ENCODE measurements at regions not wholly inside any gene's neighbourhood (a gene's known extent, or its start where the extent isn't known, plus 50 kb on each side); places are given as distances from the start of the nearest gene placed in this dataset.
A peak's percentile ranks its signal among the peaks of the same experiment; 100 is the strongest.

DNA sequence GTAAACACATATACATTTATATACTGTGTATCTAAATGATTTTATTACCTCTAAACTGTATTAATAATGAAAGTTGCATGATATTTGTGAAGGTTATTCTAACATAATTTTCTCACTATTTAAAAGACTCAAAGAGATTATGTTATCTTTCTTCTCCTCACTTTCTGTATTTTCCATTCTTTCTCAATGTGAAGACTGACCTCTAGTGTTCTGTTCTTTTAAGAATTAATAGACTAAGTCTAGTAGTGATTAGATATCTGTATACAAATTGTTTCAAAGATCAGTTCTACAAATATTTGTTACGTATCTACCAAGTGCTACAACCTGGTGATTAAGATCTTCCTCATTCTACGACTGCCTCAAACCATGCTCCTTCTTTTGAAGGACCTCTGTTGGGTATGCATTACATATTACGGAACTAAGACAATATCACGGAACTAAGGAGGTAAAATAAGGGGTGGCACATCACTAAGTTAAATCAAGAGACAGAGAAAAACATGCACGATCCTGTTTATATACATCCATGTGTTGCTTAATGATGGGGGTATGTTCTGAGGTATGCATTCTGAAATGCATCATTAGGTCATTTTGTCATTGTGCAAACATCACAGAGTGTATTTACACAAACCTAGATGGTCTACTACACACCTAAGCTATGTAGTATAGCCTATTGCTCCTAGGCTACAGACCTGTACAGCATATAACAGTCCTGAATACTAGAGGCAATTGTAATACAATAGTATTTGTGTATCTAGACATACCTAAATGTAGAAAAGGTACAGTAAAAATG, 161.5 kb upstream of the KBTBD8 start:
- no peaks in the 10 kb centered on the region for H3K4me1 ChIP-seq (ENCODE audit: control insufficient read depth in 4 of 4, insufficient read depth in 4 of 4, low read length in 3 of 4)

DNA sequence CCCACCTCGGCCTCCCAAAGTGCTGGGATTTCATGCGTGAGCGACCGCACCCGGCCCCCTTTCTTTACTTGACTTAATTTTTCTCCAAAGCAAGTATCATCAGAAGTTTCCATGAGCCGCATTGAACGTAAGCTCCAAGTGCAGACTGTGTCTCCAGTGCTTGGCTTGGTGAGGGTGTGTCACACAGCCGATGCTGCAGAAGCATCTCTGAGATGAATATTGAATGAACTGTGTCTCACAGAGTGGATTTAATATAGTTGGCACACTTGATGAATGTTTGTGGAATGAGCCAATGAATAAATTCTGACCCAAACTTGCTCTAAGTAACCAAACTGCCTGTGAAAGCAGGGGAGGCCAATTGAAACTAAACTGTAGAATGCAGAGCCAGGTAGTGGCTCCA, 159.4 kb upstream of the KBTBD8 start:
- Histone ChIP-seq H3K4me3 (ENCODE audit: low read depth in 1 of 3, low read length in 3 of 3) (no peak overlapping the region), H3K9ac (ENCODE audit: low read depth in 1 of 2, low read length in 2 of 2) (no peak overlapping the region), H3K9me3 (ENCODE audit: control insufficient read depth in 4 of 4, low read length in 3 of 4) (no peaks in the 10 kb centered on the region), H3K27me3 (ENCODE audit: control insufficient read depth in 4 of 4, insufficient read depth in 4 of 4, low read length in 3 of 4) (no peaks in the 10 kb centered on the region), H3K27ac (ENCODE audit: low read depth in 1 of 2, low read length in 2 of 2) (no peak overlapping the region), H3K4me1 (ENCODE audit: control insufficient read depth in 4 of 4, insufficient read depth in 4 of 4, low read length in 3 of 4) (no peaks in the 10 kb centered on the region), H3K36me3 (ENCODE audit: control insufficient read depth in 4 of 4, insufficient read depth in 3 of 4, low read depth in 1 of 4, low read length in 3 of 4) (no peaks in the 10 kb centered on the region)
- WGBS: 97% methylated on average over 8 of the region's 8 CpGs
- DNase-seq (ENCODE audit: low spot score): no peak
- TF ChIP-seq EGR1 (IDR thresholded peaks at IDR 0.05; ENCODE audit: low read depth in 2 of 2) (no peak), SP1 (IDR thresholded peaks at IDR 0.05) (no peak), HNF4A (conservative IDR thresholded peaks at IDR 0.05) (no peak), HNF4G (IDR thresholded peaks at IDR 0.05) (no peak), FOXA2 (IDR thresholded peaks at IDR 0.05) (no peak), FOXA1 (IDR thresholded peaks at IDR 0.05) (no peak)
- TF ChIP-seq, protein P1, sequence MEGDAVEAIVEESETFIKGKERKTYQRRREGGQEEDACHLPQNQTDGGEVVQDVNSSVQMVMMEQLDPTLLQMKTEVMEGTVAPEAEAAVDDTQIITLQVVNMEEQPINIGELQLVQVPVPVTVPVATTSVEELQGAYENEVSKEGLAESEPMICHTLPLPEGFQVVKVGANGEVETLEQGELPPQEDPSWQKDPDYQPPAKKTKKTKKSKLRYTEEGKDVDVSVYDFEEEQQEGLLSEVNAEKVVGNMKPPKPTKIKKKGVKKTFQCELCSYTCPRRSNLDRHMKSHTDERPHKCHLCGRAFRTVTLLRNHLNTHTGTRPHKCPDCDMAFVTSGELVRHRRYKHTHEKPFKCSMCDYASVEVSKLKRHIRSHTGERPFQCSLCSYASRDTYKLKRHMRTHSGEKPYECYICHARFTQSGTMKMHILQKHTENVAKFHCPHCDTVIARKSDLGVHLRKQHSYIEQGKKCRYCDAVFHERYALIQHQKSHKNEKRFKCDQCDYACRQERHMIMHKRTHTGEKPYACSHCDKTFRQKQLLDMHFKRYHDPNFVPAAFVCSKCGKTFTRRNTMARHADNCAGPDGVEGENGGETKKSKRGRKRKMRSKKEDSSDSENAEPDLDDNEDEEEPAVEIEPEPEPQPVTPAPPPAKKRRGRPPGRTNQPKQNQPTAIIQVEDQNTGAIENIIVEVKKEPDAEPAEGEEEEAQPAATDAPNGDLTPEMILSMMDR (IDR thresholded peaks at IDR 0.05; ENCODE audit: low read depth, low read length, missing input control): no peak
- TF ChIP-seq, protein P2, sequence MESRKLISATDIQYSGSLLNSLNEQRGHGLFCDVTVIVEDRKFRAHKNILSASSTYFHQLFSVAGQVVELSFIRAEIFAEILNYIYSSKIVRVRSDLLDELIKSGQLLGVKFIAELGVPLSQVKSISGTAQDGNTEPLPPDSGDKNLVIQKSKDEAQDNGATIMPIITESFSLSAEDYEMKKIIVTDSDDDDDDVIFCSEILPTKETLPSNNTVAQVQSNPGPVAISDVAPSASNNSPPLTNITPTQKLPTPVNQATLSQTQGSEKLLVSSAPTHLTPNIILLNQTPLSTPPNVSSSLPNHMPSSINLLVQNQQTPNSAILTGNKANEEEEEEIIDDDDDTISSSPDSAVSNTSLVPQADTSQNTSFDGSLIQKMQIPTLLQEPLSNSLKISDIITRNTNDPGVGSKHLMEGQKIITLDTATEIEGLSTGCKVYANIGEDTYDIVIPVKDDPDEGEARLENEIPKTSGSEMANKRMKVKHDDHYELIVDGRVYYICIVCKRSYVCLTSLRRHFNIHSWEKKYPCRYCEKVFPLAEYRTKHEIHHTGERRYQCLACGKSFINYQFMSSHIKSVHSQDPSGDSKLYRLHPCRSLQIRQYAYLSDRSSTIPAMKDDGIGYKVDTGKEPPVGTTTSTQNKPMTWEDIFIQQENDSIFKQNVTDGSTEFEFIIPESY (IDR thresholded peaks at IDR 0.05): no peak

More for the DNA sequence above, 161.5 kb upstream of the KBTBD8 start:
- H3K27ac ChIP-seq (ENCODE audit: low read depth in 1 of 2, low read length in 2 of 2): no peak overlapping the region
- H3K9me3 ChIP-seq (ENCODE audit: control insufficient read depth in 4 of 4, low read length in 3 of 4): no peaks in the 10 kb centered on the region
- TF ChIP-seq HNF4A (conservative IDR thresholded peaks at IDR 0.05) (peak in 1 of 2 donors; percentile 43), TAF1 (conservative IDR thresholded peaks at IDR 0.05) (no peak), RAD21 (IDR thresholded peaks at IDR 0.05) (peak; percentile 76 to 81)
- TF ChIP-seq, protein P1 (IDR thresholded peaks at IDR 0.05; ENCODE audit: low read depth, low read length, missing input control): peak; percentile 29
- 56% methylated on average over 5 of the region's 5 CpGs for WGBS
- no peak overlapping the region for H3K4me3 ChIP-seq (ENCODE audit: low read depth in 1 of 3, low read length in 3 of 3)
- H3K36me3 ChIP-seq (ENCODE audit: control insufficient read depth in 4 of 4, insufficient read depth in 3 of 4, low read depth in 1 of 4, low read length in 3 of 4): no peaks in the 10 kb centered on the region
- no peak for DNase-seq (ENCODE audit: low spot score)
- H3K27me3 ChIP-seq (ENCODE audit: control insufficient read depth in 4 of 4, insufficient read depth in 4 of 4, low read length in 3 of 4): no peaks in the 10 kb centered on the region
- no peak overlapping the region for H3K9ac ChIP-seq (ENCODE audit: low read depth in 1 of 2, low read length in 2 of 2)

DNA sequence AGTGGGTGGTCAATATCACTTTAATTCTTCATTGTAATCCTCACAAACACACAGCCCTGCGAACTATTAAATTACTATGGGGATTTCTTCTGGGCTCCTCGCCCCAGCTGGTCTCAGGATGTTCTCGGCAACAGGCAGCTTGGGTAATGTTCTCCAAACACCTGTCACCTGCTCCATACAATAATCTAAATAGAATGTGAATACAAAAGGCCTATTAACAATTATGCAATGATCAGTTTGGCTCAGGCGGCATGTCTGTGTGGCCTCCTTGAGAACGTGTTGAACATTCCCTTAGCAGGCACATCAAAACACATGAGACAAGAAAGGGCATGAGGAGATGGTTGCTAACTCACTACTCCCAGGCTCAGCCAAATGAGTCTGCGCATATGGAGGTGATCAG, 158.6 kb upstream of the KBTBD8 start:
- Histone ChIP-seq H3K9me3 (ENCODE audit: control insufficient read depth in 4 of 4, low read length in 3 of 4) (no peaks in the 10 kb centered on the region), H3K27ac (ENCODE audit: low read depth in 1 of 2, low read length in 2 of 2) (no peak overlapping the region), H3K4me1 (ENCODE audit: control insufficient read depth in 4 of 4, insufficient read depth in 4 of 4, low read length in 3 of 4) (no peaks in the 10 kb centered on the region), H3K27me3 (ENCODE audit: control insufficient read depth in 4 of 4, insufficient read depth in 4 of 4, low read length in 3 of 4) (no peaks in the 10 kb centered on the region), H3K9ac (ENCODE audit: low read depth in 1 of 2, low read length in 2 of 2) (no peak overlapping the region), H3K36me3 (ENCODE audit: control insufficient read depth in 4 of 4, insufficient read depth in 3 of 4, low read depth in 1 of 4, low read length in 3 of 4) (no peaks in the 10 kb centered on the region), H3K4me3 (ENCODE audit: low read depth in 1 of 3, low read length in 3 of 3) (no peak overlapping the region)
- WGBS: 93% methylated on average over 6 of the region's 6 CpGs
- no peak for DNase-seq (ENCODE audit: low spot score)
- TF ChIP-seq, protein P2 (IDR thresholded peaks at IDR 0.05): no peak
- TF ChIP-seq SP1 (IDR thresholded peaks at IDR 0.05) (no peak), EGR1 (IDR thresholded peaks at IDR 0.05; ENCODE audit: low read depth in 2 of 2) (no peak), HNF4A (conservative IDR thresholded peaks at IDR 0.05) (no peak), YY1 (IDR thresholded peaks at IDR 0.05) (no peak), HNF4G (IDR thresholded peaks at IDR 0.05) (no peak), RXRA (IDR thresholded peaks at IDR 0.05) (no peak), JUND (IDR thresholded peaks at IDR 0.05) (no peak), TAF1 (conservative IDR thresholded peaks at IDR 0.05) (no peak), FOXA2 (IDR thresholded peaks at IDR 0.05) (no peak), RAD21 (IDR thresholded peaks at IDR 0.05) (no peak)
- TF ChIP-seq, protein P3, sequence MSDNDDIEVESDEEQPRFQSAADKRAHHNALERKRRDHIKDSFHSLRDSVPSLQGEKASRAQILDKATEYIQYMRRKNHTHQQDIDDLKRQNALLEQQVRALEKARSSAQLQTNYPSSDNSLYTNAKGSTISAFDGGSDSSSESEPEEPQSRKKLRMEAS (IDR thresholded peaks at IDR 0.05): no peak
- TF ChIP-seq, protein P1 (IDR thresholded peaks at IDR 0.05; ENCODE audit: low read depth, low read length, missing input control): no peak

Data from liver (tissue), 8 donors.